SK-N-SH treated with all-trans-retinoic acid at 6 μM for 48 hours (cell line): ENCODE measurements at regions not wholly inside any gene's neighbourhood (a gene's known extent, or its start where the extent isn't known, plus 50 kb on each side); places are given as distances from the start of the nearest gene placed in this dataset.

Experiments
- ARNTL ChIP-seq: fragments of 450-650 bp; formaldehyde crosslinking; IDR thresholded peaks from 2 replicates; pipeline ENCODE4 v1.5.0; 2020; ENCODE audit warnings: low read depth, mild to moderate bottlenecking, moderate library complexity, borderline replicate concordance
- OSR1 ChIP-seq: fragments of 250-450 bp; sonication (Bioruptor Pico); IDR thresholded peaks from 2 replicates; pipeline ENCODE4 v1.8.0; 2022; ENCODE audit warnings: moderate library complexity, mild to moderate bottlenecking, inconsistent platforms
- RARB ChIP-seq: fragments of 250-450 bp; sonication (Bioruptor Pico); IDR thresholded peaks from 2 replicates; pipeline ENCODE4 v1.8.0; 2021; ENCODE audit warnings: mild to moderate bottlenecking, moderate library complexity
- SNAI2 ChIP-seq: fragments of 250-450 bp; sonication (Bioruptor Pico); IDR thresholded peaks from 2 replicates; pipeline ENCODE4 v1.5.0; 2020; ENCODE audit warnings: mild to moderate bottlenecking, moderate library complexity
- ZC3H10 ChIP-seq: fragments of 250-450 bp; sonication (Bioruptor Pico); IDR thresholded peaks from 2 replicates; pipeline ENCODE4 v1.5.1; 2021; ENCODE audit warnings: mild to moderate bottlenecking, moderate library complexity
- ZFP3 ChIP-seq: fragments of 250-450 bp; sonication (Bioruptor Pico); IDR thresholded peaks from 2 replicates; pipeline ENCODE4 v1.5.0; 2020; ENCODE audit warnings: mild to moderate bottlenecking, moderate library complexity
- ZFP30 ChIP-seq: fragments of 450-650 bp; formaldehyde crosslinking; IDR thresholded peaks from 2 replicates; pipeline ENCODE4 v1.5.0; 2022; ENCODE audit warnings: mild to moderate bottlenecking, moderate library complexity
- TF ChIP-seq, protein P1 (sequence below): fragments of 250-450 bp; sonication (Bioruptor Pico); IDR thresholded peaks from 2 replicates; pipeline ENCODE4 v1.5.1; 2020; ENCODE audit warnings: low read depth, mild to moderate bottlenecking, moderate library complexity
- TF ChIP-seq, protein P2 (sequence below): fragments of 250-450 bp; sonication (Bioruptor Pico); IDR thresholded peaks from 2 replicates; pipeline ENCODE4 v1.8.0; 2020; ENCODE audit warnings: mild to moderate bottlenecking, moderate library complexity, borderline replicate concordance

DNA sequence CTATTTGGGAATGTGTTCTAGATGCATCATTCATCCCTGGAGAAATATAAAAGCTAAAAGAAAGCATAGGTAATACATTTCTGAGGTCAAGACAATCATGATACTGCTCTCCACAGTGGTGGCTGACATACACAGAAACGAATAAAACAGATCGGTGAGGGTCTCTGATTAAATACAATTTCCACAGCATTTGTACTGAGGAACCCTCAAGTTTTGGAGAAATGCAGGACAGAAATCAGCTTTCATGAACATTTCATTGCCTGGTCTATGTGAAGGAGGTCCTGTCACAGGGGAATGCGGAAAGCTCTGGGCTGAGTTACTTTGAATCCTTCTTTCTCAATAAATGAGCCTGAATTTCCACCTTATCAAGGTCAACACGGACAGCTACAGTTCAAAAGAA lies 67.9 kb upstream of the ITGB1 start:
- TF ChIP-seq ZFP30 (CRISPR knock-in tag) (no peak), RARB (CRISPR knock-in tag) (no peak), OSR1 (CRISPR knock-in tag) (no peak), ZFP3 (CRISPR knock-in tag) (no peak), ARNTL (CRISPR knock-in tag) (no peak), SNAI2 (CRISPR knock-in tag) (no peak), ZC3H10 (CRISPR knock-in tag) (no peak)
- TF ChIP-seq, protein P1, sequence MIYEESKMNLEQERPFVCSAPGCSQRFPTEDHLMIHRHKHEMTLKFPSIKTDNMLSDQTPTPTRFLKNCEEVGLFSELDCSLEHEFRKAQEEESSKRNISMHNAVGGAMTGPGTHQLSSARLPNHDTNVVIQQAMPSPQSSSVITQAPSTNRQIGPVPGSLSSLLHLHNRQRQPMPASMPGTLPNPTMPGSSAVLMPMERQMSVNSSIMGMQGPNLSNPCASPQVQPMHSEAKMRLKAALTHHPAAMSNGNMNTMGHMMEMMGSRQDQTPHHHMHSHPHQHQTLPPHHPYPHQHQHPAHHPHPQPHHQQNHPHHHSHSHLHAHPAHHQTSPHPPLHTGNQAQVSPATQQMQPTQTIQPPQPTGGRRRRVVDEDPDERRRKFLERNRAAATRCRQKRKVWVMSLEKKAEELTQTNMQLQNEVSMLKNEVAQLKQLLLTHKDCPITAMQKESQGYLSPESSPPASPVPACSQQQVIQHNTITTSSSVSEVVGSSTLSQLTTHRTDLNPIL (CRISPR knock-in tag), result no peak
- TF ChIP-seq, protein P2, sequence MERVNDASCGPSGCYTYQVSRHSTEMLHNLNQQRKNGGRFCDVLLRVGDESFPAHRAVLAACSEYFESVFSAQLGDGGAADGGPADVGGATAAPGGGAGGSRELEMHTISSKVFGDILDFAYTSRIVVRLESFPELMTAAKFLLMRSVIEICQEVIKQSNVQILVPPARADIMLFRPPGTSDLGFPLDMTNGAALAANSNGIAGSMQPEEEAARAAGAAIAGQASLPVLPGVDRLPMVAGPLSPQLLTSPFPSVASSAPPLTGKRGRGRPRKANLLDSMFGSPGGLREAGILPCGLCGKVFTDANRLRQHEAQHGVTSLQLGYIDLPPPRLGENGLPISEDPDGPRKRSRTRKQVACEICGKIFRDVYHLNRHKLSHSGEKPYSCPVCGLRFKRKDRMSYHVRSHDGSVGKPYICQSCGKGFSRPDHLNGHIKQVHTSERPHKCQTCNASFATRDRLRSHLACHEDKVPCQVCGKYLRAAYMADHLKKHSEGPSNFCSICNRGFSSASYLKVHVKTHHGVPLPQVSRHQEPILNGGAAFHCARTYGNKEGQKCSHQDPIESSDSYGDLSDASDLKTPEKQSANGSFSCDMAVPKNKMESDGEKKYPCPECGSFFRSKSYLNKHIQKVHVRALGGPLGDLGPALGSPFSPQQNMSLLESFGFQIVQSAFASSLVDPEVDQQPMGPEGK (CRISPR knock-in tag), result no peak
